ENCODE measurements at regions not wholly inside any gene's neighbourhood (a gene's known extent, or its start where the extent isn't known, plus 50 kb on each side); places are given as distances from the start of the nearest gene placed in this dataset.

- TF ChIP-seq, protein P1, sequence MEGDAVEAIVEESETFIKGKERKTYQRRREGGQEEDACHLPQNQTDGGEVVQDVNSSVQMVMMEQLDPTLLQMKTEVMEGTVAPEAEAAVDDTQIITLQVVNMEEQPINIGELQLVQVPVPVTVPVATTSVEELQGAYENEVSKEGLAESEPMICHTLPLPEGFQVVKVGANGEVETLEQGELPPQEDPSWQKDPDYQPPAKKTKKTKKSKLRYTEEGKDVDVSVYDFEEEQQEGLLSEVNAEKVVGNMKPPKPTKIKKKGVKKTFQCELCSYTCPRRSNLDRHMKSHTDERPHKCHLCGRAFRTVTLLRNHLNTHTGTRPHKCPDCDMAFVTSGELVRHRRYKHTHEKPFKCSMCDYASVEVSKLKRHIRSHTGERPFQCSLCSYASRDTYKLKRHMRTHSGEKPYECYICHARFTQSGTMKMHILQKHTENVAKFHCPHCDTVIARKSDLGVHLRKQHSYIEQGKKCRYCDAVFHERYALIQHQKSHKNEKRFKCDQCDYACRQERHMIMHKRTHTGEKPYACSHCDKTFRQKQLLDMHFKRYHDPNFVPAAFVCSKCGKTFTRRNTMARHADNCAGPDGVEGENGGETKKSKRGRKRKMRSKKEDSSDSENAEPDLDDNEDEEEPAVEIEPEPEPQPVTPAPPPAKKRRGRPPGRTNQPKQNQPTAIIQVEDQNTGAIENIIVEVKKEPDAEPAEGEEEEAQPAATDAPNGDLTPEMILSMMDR (IDR thresholded peaks at IDR 0.05) = no peak
- TF ChIP-seq, protein P2, sequence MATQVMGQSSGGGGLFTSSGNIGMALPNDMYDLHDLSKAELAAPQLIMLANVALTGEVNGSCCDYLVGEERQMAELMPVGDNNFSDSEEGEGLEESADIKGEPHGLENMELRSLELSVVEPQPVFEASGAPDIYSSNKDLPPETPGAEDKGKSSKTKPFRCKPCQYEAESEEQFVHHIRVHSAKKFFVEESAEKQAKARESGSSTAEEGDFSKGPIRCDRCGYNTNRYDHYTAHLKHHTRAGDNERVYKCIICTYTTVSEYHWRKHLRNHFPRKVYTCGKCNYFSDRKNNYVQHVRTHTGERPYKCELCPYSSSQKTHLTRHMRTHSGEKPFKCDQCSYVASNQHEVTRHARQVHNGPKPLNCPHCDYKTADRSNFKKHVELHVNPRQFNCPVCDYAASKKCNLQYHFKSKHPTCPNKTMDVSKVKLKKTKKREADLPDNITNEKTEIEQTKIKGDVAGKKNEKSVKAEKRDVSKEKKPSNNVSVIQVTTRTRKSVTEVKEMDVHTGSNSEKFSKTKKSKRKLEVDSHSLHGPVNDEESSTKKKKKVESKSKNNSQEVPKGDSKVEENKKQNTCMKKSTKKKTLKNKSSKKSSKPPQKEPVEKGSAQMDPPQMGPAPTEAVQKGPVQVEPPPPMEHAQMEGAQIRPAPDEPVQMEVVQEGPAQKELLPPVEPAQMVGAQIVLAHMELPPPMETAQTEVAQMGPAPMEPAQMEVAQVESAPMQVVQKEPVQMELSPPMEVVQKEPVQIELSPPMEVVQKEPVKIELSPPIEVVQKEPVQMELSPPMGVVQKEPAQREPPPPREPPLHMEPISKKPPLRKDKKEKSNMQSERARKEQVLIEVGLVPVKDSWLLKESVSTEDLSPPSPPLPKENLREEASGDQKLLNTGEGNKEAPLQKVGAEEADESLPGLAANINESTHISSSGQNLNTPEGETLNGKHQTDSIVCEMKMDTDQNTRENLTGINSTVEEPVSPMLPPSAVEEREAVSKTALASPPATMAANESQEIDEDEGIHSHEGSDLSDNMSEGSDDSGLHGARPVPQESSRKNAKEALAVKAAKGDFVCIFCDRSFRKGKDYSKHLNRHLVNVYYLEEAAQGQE (IDR thresholded peaks at IDR 0.05; ENCODE audit: insufficient read depth in 1 of 2, low read depth in 2 of 2, low read length in 1 of 2) = no peak
- no peak for TF ChIP-seq TCF7L2 (IDR thresholded peaks at IDR 0.05; ENCODE audit: low read depth, low read length)
Measured at GRCh38 chr10:33109788-33110469, 151.9 kb upstream of the ITGB1 start.
